Limb (tissue), 2 donors: ENCODE measurements at regions not wholly inside any gene's neighbourhood (a gene's known extent, or its start where the extent isn't known, plus 50 kb on each side); places are given as distances from the start of the nearest gene placed in this dataset.

Experiments
- DNase-seq, 2 donors: peaks; one replicate each; pipeline ENCODE4 v3.0.0-alpha.2; 2016; ENCODE audit errors: extremely low spot score in 2 of 2

DNA sequence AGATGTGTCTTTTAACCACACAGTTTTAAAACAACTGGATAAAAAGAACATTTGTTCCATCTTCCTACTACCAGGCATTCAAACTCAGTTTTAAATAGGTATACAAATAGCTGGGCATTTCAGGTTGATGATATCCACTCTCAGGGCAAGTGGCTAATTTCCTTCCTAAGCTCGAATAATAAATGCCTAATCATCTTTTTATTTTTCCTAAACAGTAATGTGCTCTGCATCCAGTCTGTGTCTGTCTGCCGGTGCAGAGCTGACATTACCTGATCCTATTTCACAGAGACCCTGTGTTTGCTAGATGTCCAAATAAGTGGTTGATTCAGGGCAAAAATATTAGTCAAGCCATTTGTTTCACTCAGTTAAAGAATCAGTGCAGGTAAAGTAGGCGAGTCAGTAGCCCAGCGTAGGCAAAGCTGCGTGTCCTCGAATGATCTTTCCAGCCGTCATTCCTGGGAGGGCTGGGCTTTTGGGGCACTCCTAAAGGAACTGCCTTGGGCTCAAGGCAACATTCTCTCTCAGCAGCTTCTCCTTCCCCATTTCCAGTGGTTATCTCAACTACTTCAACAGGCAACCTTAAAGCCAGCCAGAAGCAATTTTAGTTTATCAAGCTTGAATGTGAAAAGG lies 74.2 kb upstream of the BMP2 start:
- DNase-seq: no peak

DNA sequence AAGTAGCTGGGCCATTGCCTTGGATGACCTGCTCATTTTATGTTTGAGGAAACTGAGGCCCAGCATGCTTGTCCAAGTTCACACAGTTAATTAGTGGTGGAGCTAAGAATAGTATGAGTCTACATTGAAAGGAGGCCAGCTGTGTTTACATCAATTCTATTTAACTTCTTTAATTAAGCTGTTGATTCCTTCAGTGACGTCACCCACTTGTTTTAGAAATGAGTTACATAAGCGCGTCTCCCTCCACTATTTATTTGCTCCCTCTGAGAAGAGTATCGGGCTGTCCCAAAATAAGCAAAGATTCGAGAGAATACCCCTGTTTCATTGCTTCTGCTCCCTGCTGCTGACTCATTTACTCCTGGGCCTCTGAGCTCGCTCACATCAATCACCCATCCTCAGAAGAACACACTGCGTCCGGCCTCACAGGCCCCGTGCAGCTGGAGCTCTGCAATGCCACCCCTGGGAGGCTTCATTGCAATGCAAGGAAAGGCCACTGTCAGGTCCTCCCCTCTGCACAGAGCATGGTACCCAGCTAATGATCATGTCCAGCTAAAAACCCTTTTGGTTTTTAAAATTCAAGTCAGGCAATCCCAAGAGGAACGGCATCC lies 74.8 kb upstream of the BMP2 start:
- DNase-seq: no peak

GRCh38 chr20:6691516-6691915 lies 76.0 kb upstream of the BMP2 start:
- DNase-seq: no peak

DNA sequence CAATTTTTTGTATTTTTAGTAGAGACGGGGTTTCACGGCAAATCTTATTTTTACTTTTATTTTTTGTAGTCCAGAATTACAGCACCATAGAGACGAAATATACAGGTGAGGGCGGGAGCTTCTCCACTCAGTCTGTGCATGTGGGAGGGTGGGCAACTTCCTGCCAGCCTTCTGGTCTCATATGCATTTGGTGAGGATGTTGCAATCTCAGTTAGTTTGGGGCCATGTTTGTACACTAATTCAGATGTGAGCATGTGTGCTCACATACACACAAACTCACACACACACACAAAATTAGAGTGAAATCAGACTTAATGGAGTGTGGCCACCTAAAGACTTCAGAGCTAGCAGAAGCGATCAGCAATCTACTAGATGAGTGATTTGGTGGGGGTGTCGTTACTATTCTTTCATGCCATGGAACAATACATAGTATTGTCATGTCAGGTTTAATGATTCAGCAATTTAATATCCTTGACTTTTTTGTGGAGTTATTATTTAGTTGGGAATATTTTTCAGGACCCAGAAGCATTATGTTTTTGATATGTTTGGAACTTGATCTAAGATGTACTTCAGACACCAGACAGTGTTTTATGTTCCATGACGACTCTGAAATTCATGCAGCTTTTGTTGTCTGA lies 78.0 kb upstream of the BMP2 start:
- no peak for DNase-seq

DNA sequence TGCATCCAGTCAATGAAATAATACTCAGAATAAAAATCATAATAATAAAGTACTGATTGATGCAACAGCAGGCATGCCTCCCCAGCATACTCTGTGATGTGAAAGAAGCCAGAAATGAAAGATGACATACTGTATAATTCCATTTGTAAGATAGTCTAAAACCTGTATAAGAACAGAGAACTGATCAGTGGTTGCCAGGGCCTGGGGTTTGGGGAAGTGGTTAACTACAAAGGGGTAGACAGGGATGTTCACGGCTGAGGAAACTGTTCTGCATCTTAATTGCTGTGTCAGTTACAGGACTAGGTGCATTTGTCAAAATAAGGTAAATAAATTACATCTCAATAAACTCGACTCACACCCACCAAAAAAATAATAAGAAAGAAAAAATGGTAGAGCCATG lies 81.3 kb upstream of the BMP2 start:
- no peak for DNase-seq

DNA sequence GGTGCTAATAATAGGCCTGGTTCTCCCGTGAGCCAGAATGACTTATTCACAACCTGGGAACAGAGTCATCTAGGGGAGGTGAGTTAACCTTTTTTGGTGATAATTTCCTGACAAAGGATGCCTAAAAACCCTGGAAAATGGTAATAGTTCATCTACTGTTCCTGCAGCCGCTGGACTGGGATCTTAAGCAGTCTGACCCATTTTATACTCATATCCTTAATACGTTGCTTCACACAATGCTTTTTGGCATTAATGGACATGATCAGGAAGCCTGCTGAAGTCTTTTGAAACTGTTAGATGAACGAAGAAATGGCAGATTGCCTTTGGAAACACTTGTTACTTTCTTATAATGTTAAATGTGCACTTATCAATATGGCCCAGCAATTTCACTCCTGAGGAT lies 81.9 kb upstream of the BMP2 start:
- DNase-seq: no peak

GRCh38 chr20:6685181-6685582 lies 82.3 kb upstream of the BMP2 start:
- DNase-seq: no peak

- DNase-seq: no peak
Observed at GRCh38 chr20:6683021-6683977, 84.2 kb upstream of the BMP2 start.

DNA sequence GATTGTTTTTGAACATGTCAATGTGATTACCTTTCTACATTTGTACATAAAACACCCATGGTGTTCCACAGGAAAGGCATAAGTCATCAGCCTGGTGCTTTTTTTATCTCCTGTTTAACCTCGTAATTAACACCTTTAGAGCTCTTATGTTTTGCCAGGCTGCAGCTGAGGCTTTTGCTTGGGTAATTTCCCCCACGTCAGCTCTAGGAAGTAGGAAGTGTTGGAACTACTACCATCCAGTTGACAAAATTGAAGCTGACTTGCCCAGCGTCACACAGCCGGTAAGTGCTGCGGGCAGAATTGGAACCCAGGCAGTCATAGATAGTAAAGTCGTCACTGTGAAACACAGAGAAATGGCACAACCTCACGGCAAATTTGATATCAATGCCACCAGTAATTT lies 86.6 kb upstream of the BMP2 start:
- DNase-seq: no peak

DNA sequence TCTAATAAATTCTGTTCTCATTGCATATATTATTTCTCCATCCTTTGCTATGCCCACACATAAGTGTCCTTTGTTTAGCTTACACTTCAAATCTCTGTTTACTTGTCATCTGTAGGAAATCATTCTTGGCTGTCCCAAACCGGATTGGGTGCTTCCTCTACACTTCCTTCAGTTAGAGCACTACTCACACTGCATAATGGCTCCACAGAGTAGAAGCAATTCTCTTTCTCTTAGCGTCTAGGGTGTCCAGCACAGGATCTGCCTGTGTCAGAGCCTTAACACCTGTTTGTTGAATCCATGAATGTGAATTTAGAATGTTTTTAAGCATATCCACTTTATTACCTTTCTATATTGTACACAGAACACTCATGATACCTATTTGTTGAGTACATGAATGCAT lies 87.0 kb upstream of the BMP2 start:
- DNase-seq: no peak

DNA sequence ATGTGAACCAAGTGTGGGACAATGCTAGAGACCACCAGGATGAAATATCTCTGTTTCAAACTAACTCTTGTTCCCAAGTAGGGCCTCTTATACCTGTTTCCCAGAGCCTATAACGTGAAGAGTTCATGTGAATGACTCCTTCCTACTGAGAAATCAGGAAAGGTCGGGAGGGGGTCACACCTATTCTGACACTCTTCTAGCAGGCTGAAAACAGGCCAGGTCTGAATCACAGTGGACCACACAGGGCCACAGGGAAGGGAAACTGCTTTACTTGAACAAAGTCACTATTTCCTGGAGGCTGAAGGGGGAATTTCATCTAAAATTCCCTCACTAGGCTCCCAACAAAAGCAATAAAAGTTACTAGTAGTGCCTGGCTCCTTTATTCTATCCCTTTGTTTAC lies 88.4 kb upstream of the BMP2 start:
- DNase-seq: no peak

DNA sequence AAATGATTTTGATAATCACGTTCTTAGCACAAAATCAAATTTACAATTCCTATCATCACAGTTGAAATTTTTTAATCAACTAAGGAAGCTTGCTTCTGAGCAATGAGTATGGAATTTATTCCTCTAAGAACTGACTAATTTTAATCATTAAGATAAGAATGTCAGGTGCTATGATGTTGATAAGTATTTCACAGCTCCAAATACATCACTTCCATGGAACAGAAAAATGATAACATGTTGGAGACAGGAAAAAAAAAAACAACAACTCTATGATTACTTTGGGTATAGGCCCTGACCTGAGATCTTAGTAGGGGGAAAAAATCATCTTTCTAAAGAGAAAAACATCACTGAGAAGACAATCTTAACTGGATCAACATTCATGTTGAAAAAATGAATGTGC lies 89.4 kb upstream of the BMP2 start:
- no peak for DNase-seq

DNA sequence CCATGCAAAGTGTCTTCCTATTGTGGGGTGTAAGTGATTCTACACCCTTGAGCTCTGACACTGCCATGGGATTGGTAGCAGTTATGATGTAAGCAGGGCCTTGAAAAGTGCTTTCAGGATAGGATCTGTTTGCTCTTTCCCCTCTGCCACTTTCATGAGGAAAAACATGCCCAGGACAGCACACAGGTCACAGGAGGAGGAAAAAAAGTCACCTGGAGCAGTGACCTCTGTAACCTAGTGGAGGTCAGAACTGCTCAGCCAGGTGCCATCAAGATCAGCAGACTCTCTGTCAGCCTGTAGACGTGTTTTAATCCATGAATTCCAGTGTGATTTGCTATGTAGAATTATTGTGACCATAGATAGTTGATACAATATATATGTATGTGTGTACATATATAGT lies 92.7 kb upstream of the BMP2 start:
- no peak for DNase-seq

DNA sequence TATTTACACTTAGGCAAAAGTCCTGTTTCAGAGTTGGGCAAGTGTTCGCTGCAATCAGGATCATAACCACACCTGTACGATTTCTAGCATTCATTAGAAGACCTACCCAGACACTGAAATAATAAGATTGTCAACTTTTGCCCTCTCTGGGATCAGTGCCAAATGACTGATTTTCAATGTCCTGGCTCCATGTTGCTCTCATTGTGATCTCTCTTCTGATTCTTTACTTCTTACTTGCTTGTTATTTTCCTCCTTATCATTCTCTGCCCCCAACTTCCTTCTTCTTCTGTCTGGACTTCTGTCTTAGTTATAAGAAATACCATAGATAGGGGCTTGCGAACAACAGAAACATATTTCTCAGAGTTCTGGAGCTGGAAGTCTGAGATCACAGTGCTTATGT lies 94.4 kb upstream of the BMP2 start:
- DNase-seq: no peak

DNA sequence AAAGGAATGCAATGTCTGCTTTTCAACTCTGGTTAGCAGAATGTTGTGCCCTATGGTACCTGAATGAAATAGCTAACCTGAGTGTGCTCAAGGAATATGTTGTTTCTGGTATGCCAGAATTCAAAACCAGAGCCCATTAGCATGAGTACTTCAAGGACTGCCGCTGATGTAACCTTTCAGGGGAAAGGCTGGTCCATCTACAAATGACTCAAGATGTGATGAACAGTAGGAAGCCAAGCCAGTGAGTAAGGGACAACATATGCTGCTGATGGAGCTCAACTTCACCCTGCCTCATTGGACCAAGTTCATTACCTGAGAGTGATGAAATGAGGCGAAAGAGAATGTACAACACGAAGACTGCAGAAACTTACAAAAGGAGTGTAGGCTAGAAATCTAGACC lies 95.7 kb upstream of the BMP2 start:
- DNase-seq: no peak

GRCh38 chr20:6668546-6668945 lies 98.9 kb upstream of the BMP2 start:
- DNase-seq: no peak

DNA sequence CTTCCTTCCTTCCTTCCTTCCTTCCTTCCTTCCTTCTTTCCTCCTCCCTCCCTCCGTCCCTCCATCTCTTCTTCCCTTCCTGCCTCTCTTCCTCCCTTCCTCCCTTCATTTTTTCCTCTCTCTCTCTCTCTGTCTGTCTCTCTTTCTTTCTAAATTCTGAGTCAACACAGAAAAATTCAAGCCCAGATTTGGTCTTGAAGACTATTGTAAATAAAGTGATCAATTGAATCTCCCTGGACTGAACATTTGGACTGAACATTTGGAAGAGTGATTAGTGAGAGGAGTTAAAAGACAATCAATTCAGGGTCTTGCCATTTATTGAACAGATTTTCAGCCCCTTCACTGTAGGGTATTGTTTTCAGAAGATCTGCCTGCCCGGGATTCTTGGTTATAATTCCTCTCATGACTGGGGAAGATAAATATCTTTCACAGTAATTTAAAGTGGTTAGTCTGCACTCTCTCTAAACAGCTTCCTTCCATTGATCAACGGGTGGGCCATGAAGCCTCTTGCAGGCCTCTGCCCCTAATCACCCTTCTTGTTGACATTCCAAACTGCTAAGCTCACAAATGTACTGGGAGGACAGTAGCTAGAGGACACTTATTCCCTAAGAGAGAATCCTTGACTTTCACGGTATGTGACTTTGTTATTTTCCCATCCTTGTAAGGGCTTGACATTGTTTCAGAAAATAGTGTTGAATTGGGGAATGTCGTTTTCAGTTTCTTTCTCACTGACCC lies 101.7 kb upstream of the BMP2 start:
- no peak for DNase-seq

DNA sequence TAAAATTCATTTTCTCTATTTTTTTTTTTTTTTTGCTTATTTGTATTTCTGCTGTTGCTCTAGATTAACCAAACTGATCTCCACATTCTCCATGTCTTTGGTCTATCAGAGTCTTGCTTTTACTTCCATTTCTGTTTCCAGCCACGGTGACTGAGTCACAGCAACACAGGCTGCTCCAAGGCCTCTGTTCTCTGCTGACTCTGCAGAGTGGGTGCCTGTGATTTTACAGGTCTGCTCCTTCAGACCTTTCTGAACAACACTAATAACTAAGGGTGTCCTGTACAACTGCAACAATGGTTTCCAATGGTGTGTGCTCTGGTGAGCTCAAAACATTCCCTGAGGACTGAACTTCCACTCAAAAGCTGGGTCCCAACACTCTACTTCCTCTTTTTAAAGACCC lies 102.3 kb upstream of the BMP2 start:
- DNase-seq: no peak

DNA sequence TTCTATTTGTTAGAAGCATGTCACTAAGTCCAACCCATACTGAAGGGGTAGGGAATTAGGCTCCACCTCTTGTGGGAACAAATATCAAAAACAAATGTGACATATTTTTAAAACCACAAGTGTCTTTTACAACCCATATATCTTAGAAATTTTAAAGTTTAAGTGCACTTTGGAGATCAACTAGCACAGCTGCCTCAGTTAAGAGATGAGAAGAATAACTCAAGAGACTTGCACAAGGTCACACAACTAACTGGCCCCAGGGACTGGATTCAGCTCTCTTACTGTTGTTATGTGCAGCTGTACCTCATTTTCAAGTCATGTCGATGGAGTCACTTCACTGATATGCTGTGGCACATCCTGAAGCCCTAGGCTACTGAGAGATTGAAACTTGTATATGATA lies 102.9 kb upstream of the BMP2 start:
- no peak for DNase-seq

- no peak for DNase-seq
Observed at GRCh38 chr20:6663751-6664388, 103.6 kb upstream of the BMP2 start.

DNA sequence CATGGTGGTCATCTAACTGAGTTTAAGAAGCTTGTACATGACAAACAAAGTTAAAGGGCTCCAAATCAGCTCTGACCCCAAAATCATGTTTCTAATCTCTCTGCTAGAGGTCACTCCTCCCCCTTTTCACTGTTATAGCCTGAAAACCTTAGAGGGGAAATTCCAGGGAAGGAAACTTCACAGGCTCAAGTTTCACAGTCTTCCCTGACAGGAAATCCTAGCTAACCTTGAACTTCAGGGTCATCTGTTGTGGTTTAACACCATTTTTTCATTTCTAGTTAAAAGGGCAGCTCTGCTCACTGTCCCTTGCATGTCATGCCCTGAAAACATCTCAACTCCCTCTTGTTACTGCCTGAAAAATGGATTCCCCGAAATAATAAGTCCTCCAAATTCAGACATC lies 104.4 kb upstream of the BMP2 start:
- DNase-seq: no peak
